Endothelial cell of umbilical vein (primary cell): ENCODE measurements at regions not wholly inside any gene's neighbourhood (a gene's known extent, or its start where the extent isn't known, plus 50 kb on each side); places are given as distances from the start of the nearest gene placed in this dataset.

Experiments used
- BruUV-seq: library from RNA; stranded (reverse); fragments of 400-500 nt; replicated peaks from 2 replicates; lab custom pipeline; 2021; lab: Mats Ljungman, UMichigan
- CTCF ChIA-PET: fragments of 300-600, 350-600 bp; sonication (Branson Sonifier 250); formaldehyde crosslinking; loops from one replicate; lab custom pipeline; 2021; ENCODE audit warnings: antibody characterized with exemption, inconsistent platforms; lab: Charles Lee
- POLR2A ChIA-PET: fragments of 300-600, 350-600 bp; sonication (Branson Sonifier 250); formaldehyde crosslinking; loops from one replicate; lab custom pipeline; 2021; ENCODE audit warnings: antibody characterized with exemption, inconsistent platforms; lab: Charles Lee
- DNase-seq: peaks from one replicate; pipeline ENCODE4 v3.0.0-alpha.2; 2011; ENCODE audit warnings: low read depth, low spot score
- FAIRE-seq: peaks from 2 replicates; lab custom pipeline; 2011; peaks lifted over from hg19 to GRCh38; lab: Jason Lieb, UNC
- H2AFZ ChIP-seq: 2 replicates; pipeline ENCODE4 v1.6.0; 2012; ENCODE audit warnings: low read depth, low read length, control low read depth, inconsistent platforms
- H3K27ac ChIP-seq: 2 replicates; pipeline ENCODE4 v1.5.1; 2011; ENCODE audit warnings: low read depth, mild to moderate bottlenecking, control low read depth, low read length, moderate library complexity; ENCODE audit not compliant: insufficient read depth
- H3K27me3 ChIP-seq, 2 experiments: 2 replicates each; pipeline versions ENCODE4 v1.6.0 to v1.6.1; 2011; ENCODE audit warnings: low read length in 2 of 2, mixed read lengths in 1 of 2; ENCODE audit not compliant: control insufficient read depth in 2 of 2, insufficient read depth in 2 of 2
- H3K36me3 ChIP-seq, 2 experiments: 2 replicates in 1 of 2; 3 replicates in 1 of 2; pipeline ENCODE4 v1.5.1; 2011; ENCODE audit warnings: low read length in 2 of 2, mild to moderate bottlenecking in 1 of 2, moderate library complexity in 1 of 2; ENCODE audit not compliant: control insufficient read depth in 2 of 2, insufficient read depth in 2 of 2; ENCODE audit errors: extremely low read depth in 1 of 2
- H3K4me1 ChIP-seq: 3 replicates; pipeline ENCODE4 v1.5.1; 2011; ENCODE audit warnings: mild to moderate bottlenecking, low read length; ENCODE audit not compliant: control insufficient read depth, insufficient read depth; ENCODE audit errors: extremely low read depth
- H3K4me2 ChIP-seq: 2 replicates; pipeline ENCODE4 v1.6.1; 2011; ENCODE audit warnings: low read length, control low read depth, mixed read lengths; ENCODE audit not compliant: insufficient read depth
- H3K4me3 ChIP-seq, 3 experiments: fragments of 200-600 bp in 1 of 3; sonication (generic), shearing (Covaris generic) in 1 of 3; replicated peaks in 1 of 3; 2 replicates each; pipeline ENCODE4 v1.5.1; 2011 to 2016; ENCODE audit warnings: control low read depth in 3 of 3, low read length in 3 of 3, mild to moderate bottlenecking in 2 of 3, inconsistent platforms in 1 of 3, low read depth in 1 of 3, moderate library complexity in 1 of 3; ENCODE audit not compliant: insufficient read depth in 1 of 3
- H3K79me2 ChIP-seq: 2 replicates; pipeline ENCODE4 v1.6.0; 2012; ENCODE audit warnings: low read length, inconsistent platforms; ENCODE audit not compliant: control insufficient read depth, insufficient read depth
- H3K9ac ChIP-seq: replicated peaks from 2 replicates; pipeline ENCODE3; 2011; ENCODE audit warnings: low read length, control low read depth; ENCODE audit not compliant: insufficient read depth; ENCODE audit errors: extremely low read depth
- H3K9me1 ChIP-seq: replicated peaks from 3 replicates; pipeline ENCODE4 v1.6.0; 2011; ENCODE audit warnings: mild to moderate bottlenecking, low read length; ENCODE audit not compliant: control insufficient read depth, insufficient read depth; ENCODE audit errors: extremely low read depth
- H3K9me3 ChIP-seq: replicated peaks from 2 replicates; pipeline ENCODE4 v1.5.1; 2012; ENCODE audit warnings: low read length, inconsistent platforms; ENCODE audit not compliant: control insufficient read depth, insufficient read depth
- H4K20me1 ChIP-seq: replicated peaks from 2 replicates; pipeline ENCODE3; 2011; ENCODE audit warnings: mild to moderate bottlenecking, low read length; ENCODE audit not compliant: control insufficient read depth, insufficient read depth; ENCODE audit errors: extremely low read depth
- CTCF ChIP-seq, 2 donors: IDR thresholded peaks; 1 replicate in 1 of 2; 2 replicates in 1 of 2; pipeline ENCODE4 v1.5.1; 2011; ENCODE audit warnings: low read length in 2 of 2, mild to moderate bottlenecking in 2 of 2, moderate library complexity in 2 of 2, control low read depth in 1 of 2, inconsistent platforms in 1 of 2, low read depth in 1 of 2; ENCODE audit not compliant: insufficient read depth in 1 of 2; ENCODE audit errors: extremely low read depth in 1 of 2
- EZH2 ChIP-seq: IDR thresholded peaks from 2 replicates; pipeline ENCODE4 v1.6.1; 2012; ENCODE audit warnings: borderline replicate concordance, low read depth, mild to moderate bottlenecking, moderate library complexity, low read length, inconsistent platforms; ENCODE audit not compliant: severe bottlenecking
- FOS ChIP-seq: IDR thresholded peaks from 2 replicates; pipeline ENCODE4 v1.6.1; 2011; ENCODE audit warnings: mild to moderate bottlenecking, low read length, moderate library complexity, borderline replicate concordance; ENCODE audit not compliant: insufficient read depth
- GATA2 ChIP-seq: IDR thresholded peaks from 2 replicates; pipeline ENCODE4 v1.7.0; 2011; ENCODE audit warnings: low read depth, mild to moderate bottlenecking, moderate library complexity, mixed read lengths, low read length; ENCODE audit not compliant: insufficient read length, insufficient read depth
- JUN ChIP-seq: IDR thresholded peaks from 2 replicates; pipeline ENCODE4 v1.6.1; 2011; ENCODE audit warnings: borderline replicate concordance, low read depth; ENCODE audit not compliant: insufficient read length, insufficient read depth
- MAX ChIP-seq: IDR thresholded peaks from 2 replicates; pipeline ENCODE4 v1.6.1; 2011; ENCODE audit not compliant: insufficient read depth, insufficient read length
- MYC ChIP-seq: IDR thresholded peaks from one replicate; pipeline ENCODE4 v1.6.1; 2011; ENCODE audit warnings: mild to moderate bottlenecking, low read depth, low read length
- POLR2A ChIP-seq: IDR thresholded peaks from 2 replicates; pipeline ENCODE4 v1.6.1; 2012; ENCODE audit warnings: low read depth, mild to moderate bottlenecking, control low read depth, low read length
- POLR2AphosphoS5 ChIP-seq: IDR thresholded peaks from 2 replicates; pipeline ENCODE4 v1.6.1; 2012; ENCODE audit warnings: low read depth, mild to moderate bottlenecking, control low read depth, low read length, moderate library complexity; ENCODE audit not compliant: insufficient read depth
- dilution Hi-C: fragments of 300-500 bp; cut with MboI; formaldehyde crosslinking; loops from one replicate; pipeline ENCODE4 v1.15.0; 2019; ENCODE audit warnings: low sequenced_read_pairs; ENCODE audit not compliant: extremely low pct_ligation_motif_present
- intact Hi-C: fragments of 100-400 bp; cut with micrococcal nuclease; formaldehyde crosslinking; loops from one replicate; pipeline ENCODE4 v1.10.0; 2022

GRCh38 chr5:112533362-112533761 is 114.3 kb upstream of the EPB41L4A start:
- DNase-seq: no peak
- no peak overlapping the region for H3K9ac ChIP-seq
- no peaks in the 10 kb centered on the region for H3K79me2 ChIP-seq
- dilution Hi-C loops: no loop called here
- no TSS peak for BruUV-seq
- H3K4me2 ChIP-seq: no peak overlapping the region
- H2AFZ ChIP-seq: no peak overlapping the region
- no peaks in the 10 kb centered on the region for H3K9me1 ChIP-seq
- ChIA-PET CTCF (interaction anchor here (1.3 to 1.5 kb wide), 4 partner anchors 9 to 358 kb away, joined by 3 to 5 read pairs (median 4); no protein-coding TSS in a partner anchor), POLR2A (no interaction called here)
- no peak overlapping the region for H3K27ac ChIP-seq
- no peaks in the 10 kb centered on the region for H3K36me3 ChIP-seq
- no peaks in the 10 kb centered on the region for H4K20me1 ChIP-seq
- H3K27me3 ChIP-seq: no peaks in the 10 kb centered on the region
- intact Hi-C loops: no loop called here
- no peak for TF ChIP-seq GATA2
- no peak for TF ChIP-seq CTCF (IDR thresholded peaks at IDR 0.05; ENCODE audit: extremely low read depth in 1 of 2, insufficient read depth in 1 of 2, low read depth in 1 of 2, low read length in 2 of 2)
- TF ChIP-seq MAX: no peak
- TF ChIP-seq POLR2A: no peak
- no peak for TF ChIP-seq MYC
- no peak for TF ChIP-seq JUN
- TF ChIP-seq FOS: no peak
- no peak for TF ChIP-seq POLR2AphosphoS5
- no peak for TF ChIP-seq EZH2
- FAIRE-seq: no peak
- H3K9me3 ChIP-seq: no peaks in the 10 kb centered on the region
- H3K4me3 ChIP-seq: no peak overlapping the region
- no peaks in the 10 kb centered on the region for H3K4me1 ChIP-seq
